Transverse colon (tissue), 4 donors: ENCODE measurements at regions not wholly inside any gene's neighbourhood (a gene's known extent, or its start where the extent isn't known, plus 50 kb on each side); places are given as distances from the start of the nearest gene placed in this dataset.

Experiments used
- DNase-seq: peaks from one replicate; pipeline ENCODE4 v3.0.0-alpha.2; 2019
- H3K27ac ChIP-seq, 4 donors: fragments of 200-600 bp; sonication (generic); 2 replicates each; pipeline ENCODE4 v1.5.1; 2016 to 2018; ENCODE audit warnings: inconsistent platforms in 4 of 4
- H3K27me3 ChIP-seq: fragments of 200-600 bp; sonication (generic); 2 replicates; pipeline ENCODE4 v1.5.1; 2017; ENCODE audit warnings: inconsistent platforms
- H3K36me3 ChIP-seq, 4 donors: fragments of 200-600 bp; sonication (generic); 2 replicates each; pipeline ENCODE4 v1.5.1; 2017 to 2019; ENCODE audit warnings: inconsistent platforms in 4 of 4
- H3K4me1 ChIP-seq, 4 donors: fragments of 200-600 bp; sonication (generic); 2 replicates each; pipeline ENCODE4 v1.5.1; 2017 to 2020; ENCODE audit warnings: inconsistent platforms in 4 of 4
- H3K4me3 ChIP-seq, 4 donors: fragments of 200-600 bp; sonication (generic); 1 replicate in 1 of 4; 2 replicates in 3 of 4; pipeline versions ENCODE4 v1.5.1 to v1.6.1; 2017 to 2019; ENCODE audit warnings: inconsistent platforms in 4 of 4
- H3K9me3 ChIP-seq, 2 donors: fragments of 200-600 bp; sonication (generic); 2 replicates each; pipeline ENCODE4 v1.5.1; 2017 to 2019; ENCODE audit warnings: inconsistent platforms in 2 of 2
- EP300 ChIP-seq: sonication (generic); formaldehyde crosslinking; IDR thresholded peaks from one replicate; pipeline ENCODE4 v1.6.1; 2017; ENCODE audit warnings: antibody characterized with exemption, low read depth
- POLR2A ChIP-seq: fragments of 450-650 bp; IDR thresholded peaks from one replicate; pipeline ENCODE4 v1.6.1; 2016; ENCODE audit warnings: antibody characterized with exemption, mild to moderate bottlenecking, moderate library complexity
- POLR2AphosphoS5 ChIP-seq, 3 donors: sonication (generic); formaldehyde crosslinking; IDR thresholded peaks; one replicate each; pipeline ENCODE4 v1.6.1; 2016; ENCODE audit warnings: antibody characterized with exemption in 3 of 3
- WGBS, 2 donors: methylation state at CpG; one replicate each; pipeline ENCODE4 v1.1.5; 2018; ENCODE audit warnings: low coverage in 1 of 2; 5-methylcytosine and 5-hydroxymethylcytosine counted together
- in situ Hi-C, 4 donors: fragments of 200-750 bp; cut with MboI; loops; one replicate each; pipeline versions ENCODE4 v1.15.0 to v1.15.1; 2017; ENCODE audit warnings: low sequenced_read_pairs in 3 of 4, low pct_ligation_motif_present in 1 of 4, low pct_unique_long_range_greater_than_20kb in 1 of 4
- intact Hi-C: fragments of 100-400 bp; cut with DNase I; formaldehyde crosslinking; loops from one replicate; pipeline ENCODE4 v1.15.1; 2023; ENCODE audit warnings: low total_unique reads
- TF ChIP-seq, protein P1 (sequence below), 5 experiments: fragments of 200-600 bp in 3 of 5; fragments of 450-650 bp in 2 of 5; sonication (generic) in 3 of 5; IDR thresholded peaks; 1 replicate in 2 of 5; 2 replicates in 3 of 5; pipeline ENCODE4 v1.5.1; 2016 to 2017; ENCODE audit warnings: antibody characterized with exemption in 5 of 5, inconsistent platforms in 3 of 5, mild to moderate bottlenecking in 2 of 5, moderate library complexity in 1 of 5

DNA sequence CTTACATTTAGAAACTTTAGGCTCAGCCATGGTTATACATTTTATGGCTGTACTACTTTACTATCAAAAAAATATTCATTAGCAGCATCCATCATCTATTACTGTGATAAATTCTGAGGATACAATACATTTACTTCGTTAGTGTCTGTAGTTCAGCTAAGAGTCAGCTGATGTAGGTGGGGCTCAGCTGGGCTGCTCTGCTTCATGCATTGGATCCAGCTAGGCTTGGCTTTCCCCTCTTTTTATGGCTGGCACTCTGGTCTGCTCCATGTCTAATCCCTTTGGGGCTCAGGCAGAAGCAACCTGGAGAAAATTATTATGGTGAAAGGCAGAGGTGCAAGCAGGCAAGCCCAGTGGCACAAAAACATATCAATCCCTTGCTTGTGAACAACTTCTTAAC, 930.1 kb upstream of the NR2F2 start:
- Histone ChIP-seq H3K9me3 (no peaks in the 10 kb centered on the region), H3K27ac (no peak overlapping the region), H3K4me1 (no peaks in the 10 kb centered on the region), H3K4me3 (no peak overlapping the region), H3K27me3 (no peaks in the 10 kb centered on the region), H3K36me3 (no peaks in the 10 kb centered on the region)
- no peak for DNase-seq
- WGBS, 2 donors: 29 to 63% methylated on average over 1 of the region's 1 CpG
- TF ChIP-seq EP300 (no peak), POLR2AphosphoS5 (IDR thresholded peaks at IDR 0.05) (no peak), POLR2A (no peak)
- TF ChIP-seq, protein P1, sequence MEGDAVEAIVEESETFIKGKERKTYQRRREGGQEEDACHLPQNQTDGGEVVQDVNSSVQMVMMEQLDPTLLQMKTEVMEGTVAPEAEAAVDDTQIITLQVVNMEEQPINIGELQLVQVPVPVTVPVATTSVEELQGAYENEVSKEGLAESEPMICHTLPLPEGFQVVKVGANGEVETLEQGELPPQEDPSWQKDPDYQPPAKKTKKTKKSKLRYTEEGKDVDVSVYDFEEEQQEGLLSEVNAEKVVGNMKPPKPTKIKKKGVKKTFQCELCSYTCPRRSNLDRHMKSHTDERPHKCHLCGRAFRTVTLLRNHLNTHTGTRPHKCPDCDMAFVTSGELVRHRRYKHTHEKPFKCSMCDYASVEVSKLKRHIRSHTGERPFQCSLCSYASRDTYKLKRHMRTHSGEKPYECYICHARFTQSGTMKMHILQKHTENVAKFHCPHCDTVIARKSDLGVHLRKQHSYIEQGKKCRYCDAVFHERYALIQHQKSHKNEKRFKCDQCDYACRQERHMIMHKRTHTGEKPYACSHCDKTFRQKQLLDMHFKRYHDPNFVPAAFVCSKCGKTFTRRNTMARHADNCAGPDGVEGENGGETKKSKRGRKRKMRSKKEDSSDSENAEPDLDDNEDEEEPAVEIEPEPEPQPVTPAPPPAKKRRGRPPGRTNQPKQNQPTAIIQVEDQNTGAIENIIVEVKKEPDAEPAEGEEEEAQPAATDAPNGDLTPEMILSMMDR (IDR thresholded peaks at IDR 0.05): no peak
- intact Hi-C loops: no loop called here
- in situ Hi-C loops: no loop called here

DNA sequence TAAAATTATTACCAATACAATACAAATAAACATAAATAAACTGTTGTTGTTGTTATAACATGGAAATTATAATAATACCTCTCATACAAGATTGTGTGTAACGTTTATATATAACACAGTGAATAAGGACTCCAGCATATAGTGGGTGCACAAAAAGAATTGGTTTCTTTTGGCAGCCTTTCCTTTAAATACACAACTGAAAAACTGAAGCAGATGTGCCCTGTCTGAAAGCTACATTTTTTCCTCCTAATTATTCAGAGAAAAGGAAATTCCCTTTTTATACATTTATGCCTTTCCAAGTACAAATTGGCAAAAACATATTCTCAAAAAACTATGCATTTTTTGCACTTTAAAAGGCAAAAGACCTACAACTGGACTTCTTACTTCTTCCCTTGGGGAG, 928.9 kb upstream of the NR2F2 start:
- Histone ChIP-seq H3K4me1 (no peaks in the 10 kb centered on the region), H3K9me3 (no peaks in the 10 kb centered on the region), H3K36me3 (no peaks in the 10 kb centered on the region), H3K4me3 (no peak overlapping the region), H3K27ac (no peak overlapping the region), H3K27me3 (no peaks in the 10 kb centered on the region)
- DNase-seq: no peak
- TF ChIP-seq, protein P1 (IDR thresholded peaks at IDR 0.05): no peak
- TF ChIP-seq POLR2AphosphoS5 (IDR thresholded peaks at IDR 0.05) (no peak), EP300 (no peak), POLR2A (no peak)
- in situ Hi-C loops (no loop called here), intact Hi-C loops (no loop called here)
- WGBS, 2 donors: 53 to 75% methylated on average over 1 of the region's 1 CpG

DNA sequence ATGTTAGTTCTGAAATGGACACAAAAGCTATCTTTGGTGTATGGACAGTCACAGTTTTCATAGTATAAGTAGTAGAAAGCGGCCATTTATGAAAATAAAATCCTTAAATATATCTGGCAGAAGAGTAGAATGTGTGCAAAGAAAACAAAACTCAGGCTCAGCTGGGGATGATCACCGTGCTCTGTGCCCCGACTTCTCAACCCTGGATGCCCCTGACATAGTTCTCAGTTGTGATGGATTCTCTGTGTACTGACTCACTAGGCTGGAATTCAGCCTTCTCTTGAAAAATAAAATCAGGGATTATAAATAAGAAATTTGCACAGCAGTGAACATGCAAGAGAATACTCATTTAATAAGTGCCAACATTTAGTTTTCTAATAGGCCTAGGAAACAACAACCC, 925.1 kb upstream of the NR2F2 start:
- Histone ChIP-seq H3K4me3 (no peak overlapping the region), H3K27ac (no peak overlapping the region), H3K36me3 (no peaks in the 10 kb centered on the region), H3K9me3 (no peaks in the 10 kb centered on the region), H3K4me1 (no peaks in the 10 kb centered on the region), H3K27me3 (no peaks in the 10 kb centered on the region)
- intact Hi-C loops (no loop called here), in situ Hi-C loops (no loop called here)
- TF ChIP-seq EP300 (no peak), POLR2A (no peak), POLR2AphosphoS5 (IDR thresholded peaks at IDR 0.05) (no peak)
- TF ChIP-seq, protein P1 (IDR thresholded peaks at IDR 0.05): no peak
- 59 to 73% methylated on average over 2 to 3 of the region's 3 CpGs for WGBS, 2 donors
- DNase-seq: no peak

DNA sequence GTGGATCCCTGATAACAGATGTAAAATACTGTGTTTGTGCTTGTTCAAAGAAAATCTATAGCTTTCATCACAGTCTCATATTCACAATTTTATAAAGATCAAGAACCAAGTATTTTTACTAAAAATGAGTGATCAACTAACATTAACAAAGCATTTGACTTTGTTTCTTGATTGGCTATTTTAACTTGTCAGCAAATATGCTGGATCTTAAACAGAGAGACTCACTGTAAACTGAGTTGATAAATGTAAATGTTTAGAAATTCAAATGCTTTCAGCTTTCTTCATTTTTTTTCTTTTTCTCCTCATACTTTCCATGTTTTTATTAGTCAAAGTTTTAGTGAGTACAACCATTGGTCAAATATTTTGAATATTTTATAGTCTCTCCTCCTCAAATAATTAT, 923.0 kb upstream of the NR2F2 start:
- in situ Hi-C loops: no loop called here
- no peaks in the 10 kb centered on the region for H3K36me3 ChIP-seq
- no peak for TF ChIP-seq EP300
- TF ChIP-seq POLR2A: no peak
- TF ChIP-seq, protein P1 (IDR thresholded peaks at IDR 0.05): no peak
- TF ChIP-seq POLR2AphosphoS5 (IDR thresholded peaks at IDR 0.05): no peak
- no peak overlapping the region for H3K4me3 ChIP-seq
- H3K9me3 ChIP-seq: no peaks in the 10 kb centered on the region
- DNase-seq: no peak
- no peaks in the 10 kb centered on the region for H3K27me3 ChIP-seq
- intact Hi-C loops: no loop called here
- H3K4me1 ChIP-seq: no peaks in the 10 kb centered on the region
- no peak overlapping the region for H3K27ac ChIP-seq
